ENCODE measurements at regions not wholly inside any gene's neighbourhood (a gene's known extent, or its start where the extent isn't known, plus 50 kb on each side); places are given as distances from the start of the nearest gene placed in this dataset.
"Not testable (repeated sequence)": the region's sequence is repeated elsewhere in the genome, so short reads cannot be mapped to it uniquely, and the experiment has no call there.

DNA sequence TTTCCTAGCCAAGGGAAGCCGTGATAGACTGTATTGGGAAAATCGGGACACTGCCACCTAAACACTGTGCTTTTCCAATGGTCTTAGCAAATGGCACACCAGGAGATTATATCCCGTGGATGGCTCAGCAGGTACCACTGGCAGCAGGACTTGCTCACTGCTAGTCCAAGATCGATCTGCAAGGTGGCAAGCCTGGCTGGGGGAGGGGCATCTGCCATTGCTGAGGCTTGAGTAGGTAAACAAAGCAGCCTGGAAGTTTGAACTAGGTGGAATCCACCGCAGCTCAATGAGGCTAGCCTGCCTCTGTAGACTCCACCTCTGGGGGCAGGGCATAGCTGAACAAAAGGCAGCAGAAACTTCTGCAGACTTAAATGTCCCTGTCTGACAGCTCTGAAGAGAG lies 1262.7 kb upstream of the ZEB2 start:
- not testable (repeated sequence) for DNase-seq

DNA sequence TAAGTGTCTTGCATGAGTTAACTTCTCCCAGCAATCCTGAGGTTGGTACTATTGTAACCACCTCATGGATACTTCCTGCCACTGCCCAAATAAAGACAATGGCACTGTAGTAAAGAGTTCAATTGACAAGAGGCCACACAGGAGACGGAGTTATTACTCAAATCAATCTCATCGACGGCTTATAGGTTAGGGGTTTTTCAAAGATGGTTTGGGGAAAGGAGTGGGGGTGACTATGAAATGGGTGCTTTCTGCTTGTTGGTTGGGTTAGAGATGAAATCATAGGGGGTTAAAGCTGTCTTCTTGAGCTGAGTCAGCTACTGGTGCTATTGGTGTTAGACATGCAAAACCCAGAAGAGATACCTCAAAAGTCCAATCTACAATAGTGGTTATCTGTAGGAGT lies 1258.0 kb upstream of the ZEB2 start:
- no peak for DNase-seq

DNA sequence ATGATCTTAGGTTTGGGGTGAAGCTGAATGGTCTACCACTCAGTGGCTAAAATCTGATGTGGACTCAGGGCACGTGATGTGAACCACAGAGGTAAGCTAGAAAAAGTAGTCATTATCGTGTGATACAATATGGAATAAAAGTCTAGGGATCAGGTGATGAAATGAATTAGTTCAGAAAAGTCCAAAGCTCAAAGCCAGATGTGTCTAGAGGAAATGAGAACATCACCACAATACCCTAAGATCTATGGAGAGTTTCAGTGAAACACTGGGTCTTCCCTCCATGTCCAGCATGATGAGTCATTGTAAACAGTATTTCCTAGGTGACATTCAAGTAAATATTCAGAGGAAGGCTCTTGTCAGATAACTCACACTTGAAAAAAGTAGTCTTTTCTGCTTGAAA lies 1257.4 kb upstream of the ZEB2 start:
- no peak for DNase-seq

DNA sequence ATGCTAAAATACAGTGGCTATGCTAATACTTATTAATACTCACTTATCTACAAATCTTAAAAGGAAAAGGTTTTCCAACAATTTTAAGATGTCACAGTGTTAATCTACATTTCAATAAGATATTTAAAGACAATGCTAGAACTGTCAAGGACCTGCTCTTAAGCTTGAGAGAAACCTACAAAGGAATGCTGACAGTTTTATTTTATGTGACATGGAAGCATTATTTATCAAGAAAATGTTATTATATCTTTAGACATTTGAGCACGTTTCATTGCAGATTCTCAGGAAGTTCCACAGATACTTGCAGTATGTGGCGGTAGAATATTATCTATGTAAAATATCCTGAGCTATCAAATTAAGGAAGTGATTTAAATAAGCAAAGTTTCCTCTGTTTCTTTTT lies 1255.7 kb upstream of the ZEB2 start:
- DNase-seq, result no peak

DNA sequence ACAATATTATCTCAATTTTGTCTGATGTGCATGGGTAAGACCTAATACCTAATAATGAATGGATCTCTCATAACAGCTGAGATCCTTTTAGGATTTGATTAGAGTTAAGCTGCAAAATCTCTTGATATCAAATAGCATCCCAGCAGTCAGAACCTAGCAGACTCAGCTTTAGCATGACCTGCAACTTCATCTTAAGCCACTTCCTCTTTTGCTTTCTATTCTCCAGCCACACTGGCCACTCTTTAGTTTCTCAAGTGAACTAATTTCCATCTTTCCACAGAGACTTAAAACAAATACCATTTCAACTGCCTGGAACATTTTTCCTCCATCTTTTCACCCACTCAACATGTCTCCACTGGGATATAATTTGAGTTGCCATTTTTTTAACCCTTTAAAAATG lies 1251.6 kb upstream of the ZEB2 start:
- DNase-seq, result no peak

DNA sequence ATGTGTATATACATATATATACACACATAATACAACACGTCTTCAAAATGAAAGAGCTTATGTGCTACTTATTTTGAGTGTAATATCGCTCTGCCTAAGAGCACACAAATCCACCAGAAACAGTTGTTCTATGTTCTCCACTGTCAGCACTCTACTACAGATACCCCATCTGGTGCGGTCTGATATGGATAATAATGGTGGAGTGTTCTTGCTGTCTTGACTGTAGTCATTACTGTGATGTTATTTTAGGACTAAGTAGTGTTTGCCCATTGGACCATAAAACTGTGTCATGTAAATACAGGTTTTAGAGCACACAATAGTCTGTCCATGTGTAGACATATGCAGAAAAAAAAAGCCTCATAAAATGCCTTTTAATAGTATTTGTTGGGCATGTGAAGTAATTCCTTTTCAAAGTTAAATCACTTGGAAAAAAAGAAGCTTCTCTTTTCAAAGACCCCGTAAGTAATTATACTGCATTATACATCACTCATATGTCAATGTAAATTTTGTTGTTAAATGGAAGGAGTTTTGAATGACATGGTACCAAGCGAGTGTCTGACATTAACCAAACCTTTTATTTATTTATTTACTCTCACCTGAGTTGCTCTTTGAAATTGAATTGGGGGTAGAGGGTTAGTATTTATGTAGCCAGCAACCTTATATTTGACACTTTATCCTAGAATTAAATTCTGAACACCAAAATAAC lies 1249.2 kb upstream of the ZEB2 start:
- no peak for DNase-seq

DNA sequence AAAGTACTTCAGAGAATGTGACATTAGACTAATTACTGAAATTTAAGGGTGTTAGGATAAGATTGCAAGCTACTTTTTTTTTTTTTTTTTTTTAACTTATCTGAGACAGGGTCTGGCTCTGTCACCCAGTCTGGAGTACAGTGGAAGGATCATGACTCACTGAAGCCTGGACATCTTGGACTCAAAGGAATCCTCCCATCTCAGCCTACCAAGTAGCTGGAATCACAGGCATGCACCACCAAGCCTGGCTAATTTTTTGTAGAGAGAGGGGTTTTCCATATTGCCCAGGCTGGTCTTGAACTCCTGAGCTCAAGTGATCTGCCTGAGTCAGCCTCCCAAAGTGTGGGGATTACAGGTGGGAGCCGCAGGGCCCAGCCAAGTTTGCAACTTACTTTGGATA lies 1246.0 kb upstream of the ZEB2 start:
- DNase-seq, result no peak

DNA sequence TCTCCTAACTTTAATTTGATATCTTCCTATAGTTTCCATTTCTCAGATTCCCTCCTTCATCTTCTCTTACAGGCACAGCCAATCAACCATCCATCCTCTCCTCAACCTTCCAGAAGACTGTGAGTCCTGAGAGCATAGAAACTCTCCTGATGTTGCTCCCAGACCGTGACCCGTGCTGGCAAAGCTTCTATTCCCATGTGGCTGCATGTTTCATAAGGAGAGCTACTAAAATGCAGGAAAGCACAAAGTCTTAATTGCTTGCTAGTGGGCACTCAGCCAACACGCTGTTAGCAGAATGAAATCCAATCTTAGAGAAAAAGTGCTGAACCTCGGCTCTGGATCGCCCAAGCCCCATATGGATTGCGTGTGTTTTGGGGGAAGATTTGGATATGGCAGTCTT lies 1244.7 kb upstream of the ZEB2 start:
- DNase-seq, result peak; percentile 92

DNA sequence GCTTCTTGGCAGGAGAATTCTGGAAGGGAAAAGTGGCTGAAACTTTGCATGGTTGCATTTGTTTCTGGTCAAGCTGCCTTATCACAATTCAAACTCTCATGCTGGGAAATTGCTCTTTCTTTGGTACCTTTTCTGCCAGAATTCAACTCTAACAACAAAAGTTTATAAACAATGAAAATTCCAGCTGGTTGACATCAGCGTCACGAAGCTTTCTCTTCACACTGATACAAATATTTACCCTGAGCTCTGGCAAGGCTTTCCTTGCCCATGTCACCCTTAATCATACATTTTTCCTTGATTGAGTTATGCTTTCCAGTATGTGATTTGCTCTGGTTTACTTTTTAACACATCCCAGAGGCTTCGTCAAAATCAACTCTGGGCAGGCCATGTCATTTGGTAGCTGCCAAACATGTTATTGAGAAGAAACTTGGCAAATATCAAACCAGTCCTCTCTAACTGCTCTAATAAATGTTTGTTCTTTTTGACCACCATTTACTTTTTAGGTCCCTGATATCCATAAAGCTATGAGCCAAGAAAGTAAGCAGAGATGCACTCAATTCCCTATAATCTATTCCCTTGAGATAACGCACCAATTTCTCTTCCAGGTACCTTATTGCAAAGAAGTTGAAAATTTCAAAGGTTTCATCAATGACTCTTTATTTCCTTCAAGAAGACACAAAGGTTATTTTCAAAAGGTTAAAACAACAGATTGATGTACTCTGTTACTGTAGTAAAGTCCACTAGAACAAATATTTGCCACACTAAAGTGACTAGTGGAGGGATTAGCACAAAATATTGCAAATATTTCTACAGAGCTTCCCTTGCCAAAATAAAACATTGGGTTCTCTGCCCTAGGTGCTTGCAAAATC lies 1241.1 kb upstream of the ZEB2 start:
- DNase-seq, result no peak

DNA sequence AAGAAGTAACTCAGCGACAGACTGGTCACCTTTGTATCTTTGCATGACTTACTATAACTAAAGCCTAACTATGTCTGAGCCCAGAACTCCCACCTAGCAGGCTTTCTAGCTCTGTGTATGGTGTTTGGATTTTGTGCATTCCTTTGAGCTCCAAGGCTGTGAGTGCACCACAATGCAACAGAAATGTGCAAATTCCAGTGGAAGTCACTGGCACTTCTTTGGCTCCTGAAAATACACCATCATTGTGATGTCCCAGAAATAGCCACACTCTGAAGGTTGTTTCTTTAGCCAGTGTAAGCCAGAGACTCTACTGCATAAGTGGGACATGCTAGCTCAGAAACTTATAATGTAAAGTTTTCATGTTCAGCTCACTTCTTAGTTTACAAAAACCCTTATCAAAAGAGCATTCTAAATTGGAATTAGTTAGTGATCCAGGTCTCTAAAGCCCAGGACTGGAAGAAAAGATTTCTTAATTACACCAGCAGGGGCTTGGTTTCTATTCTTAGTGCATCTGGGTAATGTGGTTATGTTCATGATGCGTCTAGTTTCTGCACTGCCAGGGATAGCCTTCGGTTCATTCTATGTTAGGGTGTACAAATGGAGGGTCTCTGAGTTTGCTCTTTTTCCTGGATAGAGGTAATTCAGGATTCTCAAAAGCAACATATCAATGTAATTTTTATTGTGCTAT lies 1239.5 kb upstream of the ZEB2 start:
- no peak for DNase-seq

DNA sequence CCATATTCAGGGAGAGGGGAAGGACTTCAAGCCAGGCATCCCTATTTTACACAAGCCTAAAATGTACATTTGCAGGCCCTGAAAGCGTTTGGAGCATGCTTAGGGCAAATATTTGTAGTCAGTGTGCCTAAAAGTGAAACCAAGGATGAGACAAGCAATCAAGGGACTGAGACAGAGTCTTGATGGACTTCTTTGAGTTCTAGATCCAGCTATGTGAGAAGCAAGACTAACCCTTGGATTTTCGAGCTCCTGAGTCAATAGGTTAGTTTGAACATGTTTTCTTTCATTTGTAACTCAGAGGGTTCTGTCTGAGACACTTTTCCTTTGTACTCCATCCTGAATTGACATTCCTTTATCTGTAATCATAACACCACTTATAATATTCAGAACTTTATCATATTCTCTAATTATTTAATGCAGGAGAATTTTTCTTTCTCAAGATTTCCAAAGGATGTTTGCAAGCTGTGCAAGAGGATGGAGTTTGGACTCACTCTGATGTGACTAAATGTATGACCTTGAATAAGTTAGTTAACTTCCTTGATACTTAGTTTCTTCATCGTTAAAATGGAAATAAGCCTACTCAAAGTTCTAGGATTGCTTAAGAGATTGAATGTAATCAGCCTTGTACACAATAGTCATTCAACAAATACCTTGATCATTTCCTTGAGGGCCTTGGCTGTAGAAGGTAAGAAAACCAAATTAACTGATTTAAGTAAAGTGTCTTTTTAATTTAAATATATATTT lies 1237.8 kb upstream of the ZEB2 start:
- no peak for DNase-seq

DNA sequence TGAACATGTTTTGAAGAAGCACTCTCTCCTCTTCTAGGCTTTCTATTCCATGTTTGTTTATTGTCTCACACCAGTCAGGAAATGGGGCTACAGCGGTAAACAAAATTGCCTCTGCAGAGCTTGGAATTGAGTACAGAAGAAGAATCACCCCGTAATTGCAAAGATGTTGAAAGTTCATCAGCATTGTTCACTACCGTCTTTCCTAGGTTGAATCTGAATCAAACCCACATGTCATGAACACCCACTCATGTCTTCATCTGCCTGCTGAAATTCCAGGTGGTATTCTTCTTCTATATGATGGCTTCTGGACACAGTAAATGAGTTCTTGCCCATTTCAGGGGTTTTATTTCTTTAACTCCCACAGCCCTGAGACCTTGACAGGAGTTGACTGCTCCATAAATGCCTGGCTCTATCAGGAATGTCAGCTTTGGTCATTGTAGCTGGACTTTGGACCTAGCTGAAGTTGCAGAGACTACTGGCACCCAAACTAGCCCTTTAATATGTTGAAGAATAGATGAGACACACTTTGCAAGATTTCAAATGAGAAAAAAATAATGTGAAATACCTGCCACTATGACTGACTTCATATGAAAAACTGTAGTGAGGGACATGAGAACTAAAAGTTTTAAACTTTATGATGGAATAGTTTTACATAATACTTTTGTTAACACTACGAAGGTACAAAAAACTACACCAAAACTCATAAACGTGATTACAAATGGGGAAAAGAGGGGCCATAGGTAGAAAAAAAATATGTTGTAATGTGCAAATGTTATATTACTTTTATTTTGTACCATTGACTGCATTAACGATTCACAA lies 1235.3 kb upstream of the ZEB2 start:
- no peak for DNase-seq

DNA sequence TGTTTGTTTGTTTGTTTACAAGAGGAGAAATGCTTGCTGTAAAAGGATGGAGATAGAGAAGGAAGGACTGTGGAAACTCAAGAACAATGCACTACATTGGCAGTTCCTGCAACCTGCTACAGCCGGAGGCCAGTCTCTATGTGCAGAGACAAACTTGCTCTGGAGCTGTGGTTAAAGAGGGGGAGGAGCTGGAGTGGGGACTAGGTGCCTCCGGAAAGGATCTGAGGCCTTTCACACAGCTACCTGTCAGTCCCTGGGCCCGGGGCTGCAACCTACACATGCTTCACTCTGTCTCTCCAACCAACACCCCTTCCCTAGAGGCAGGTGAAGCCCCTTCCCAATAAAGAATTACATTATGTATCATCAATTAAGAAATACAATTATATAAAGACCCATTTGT lies 1234.0 kb upstream of the ZEB2 start:
- no peak for DNase-seq

DNA sequence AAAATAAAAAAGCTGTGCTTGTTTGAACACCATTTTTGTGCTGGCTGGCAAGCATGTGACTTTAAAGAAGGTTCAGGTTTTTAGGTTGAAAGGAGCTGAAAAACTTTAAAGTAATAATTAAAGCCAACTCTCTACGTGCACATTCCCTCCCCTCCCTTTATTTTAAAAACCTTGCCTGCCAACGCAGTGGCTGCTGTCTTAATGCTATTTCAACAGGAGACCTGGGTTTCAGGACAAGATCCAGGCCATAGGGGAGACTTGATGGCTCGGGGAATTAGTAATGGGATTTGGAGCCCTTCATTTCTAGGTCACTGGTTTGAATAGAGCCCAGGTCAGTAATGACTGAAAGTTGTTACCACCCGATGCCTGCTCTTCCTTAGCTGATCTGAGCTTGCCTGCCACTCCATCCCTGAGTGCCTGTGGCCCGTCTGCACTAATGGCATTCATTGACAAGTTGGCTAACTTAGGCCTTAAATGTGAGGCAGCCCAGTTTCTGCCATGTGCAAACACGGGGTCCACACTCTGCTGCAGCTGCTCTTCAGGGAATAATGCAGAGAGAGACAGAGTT lies 1233.2 kb upstream of the ZEB2 start:
- DNase-seq, result no peak

DNA sequence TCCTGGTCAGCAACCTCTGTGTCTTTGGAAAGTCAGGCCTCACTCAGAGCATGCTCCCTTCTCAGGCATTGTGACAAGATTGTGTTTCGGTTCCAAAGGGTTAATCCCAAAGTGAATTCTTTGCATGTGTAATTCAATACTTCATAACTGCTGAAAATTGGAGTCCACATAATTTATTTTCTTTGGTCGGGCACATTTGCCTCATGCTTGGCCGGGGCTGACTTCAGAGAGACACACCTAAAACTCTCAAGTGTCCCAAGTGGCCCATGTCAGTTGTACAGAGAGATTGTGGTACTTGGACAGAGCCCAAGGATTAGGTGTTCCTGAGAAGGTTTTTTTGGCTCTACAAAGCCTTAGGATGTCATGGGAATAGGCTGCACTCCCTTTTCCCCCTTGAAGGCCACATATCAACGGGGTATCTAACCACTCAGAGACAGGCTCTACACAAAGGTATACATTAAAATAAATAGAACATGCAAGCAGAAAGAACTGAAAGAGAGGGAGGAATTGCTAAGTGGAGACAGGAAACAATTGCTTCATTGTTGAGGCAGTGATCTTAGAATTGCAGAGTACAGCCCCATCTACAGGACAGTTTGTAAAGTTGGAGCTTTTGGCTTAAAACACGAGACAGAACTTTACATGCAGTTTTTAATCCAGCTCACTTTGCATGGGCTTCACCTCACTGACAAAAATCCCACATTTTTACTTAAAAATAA lies 1232.3 kb upstream of the ZEB2 start:
- peak; percentile 42 for DNase-seq

DNA sequence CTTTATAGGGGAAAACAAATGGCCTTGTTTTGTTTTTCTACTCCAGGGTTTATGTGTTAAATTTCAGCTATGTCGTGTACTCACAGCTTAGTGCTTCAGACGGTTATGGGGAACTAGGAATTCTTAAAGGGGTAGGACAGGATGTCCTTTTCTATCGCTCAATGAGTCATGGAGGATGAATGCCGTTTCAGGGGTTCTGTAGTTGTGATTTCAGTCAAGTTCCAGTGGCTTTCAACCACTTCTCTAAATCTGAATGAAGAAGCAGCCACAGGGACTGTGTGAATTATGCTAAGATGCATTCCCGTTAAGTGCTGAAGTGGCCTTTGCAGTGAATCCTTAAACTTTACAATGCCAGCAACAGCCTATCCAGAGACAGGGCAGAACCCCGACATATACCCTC lies 1231.7 kb upstream of the ZEB2 start:
- DNase-seq, result no peak

DNA sequence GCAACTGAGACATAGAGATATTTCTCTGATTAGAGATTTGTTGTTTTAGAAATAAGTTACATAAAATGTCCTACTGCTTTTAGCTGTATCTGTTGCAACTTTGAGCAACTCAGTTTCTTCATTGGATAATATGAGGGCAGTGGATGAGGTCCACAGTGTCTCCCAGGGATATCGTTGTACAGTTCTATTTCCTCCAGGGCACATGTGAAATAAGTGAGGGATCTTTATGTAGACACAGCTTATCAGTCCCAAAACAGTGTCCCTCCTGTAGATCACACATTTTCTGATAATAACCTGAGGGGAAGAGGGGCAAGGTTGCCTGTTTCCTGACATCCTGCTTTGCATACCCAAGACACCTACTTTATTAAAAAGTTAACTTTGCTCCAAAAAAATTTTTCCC lies 1231.2 kb upstream of the ZEB2 start:
- DNase-seq, result no peak

DNA sequence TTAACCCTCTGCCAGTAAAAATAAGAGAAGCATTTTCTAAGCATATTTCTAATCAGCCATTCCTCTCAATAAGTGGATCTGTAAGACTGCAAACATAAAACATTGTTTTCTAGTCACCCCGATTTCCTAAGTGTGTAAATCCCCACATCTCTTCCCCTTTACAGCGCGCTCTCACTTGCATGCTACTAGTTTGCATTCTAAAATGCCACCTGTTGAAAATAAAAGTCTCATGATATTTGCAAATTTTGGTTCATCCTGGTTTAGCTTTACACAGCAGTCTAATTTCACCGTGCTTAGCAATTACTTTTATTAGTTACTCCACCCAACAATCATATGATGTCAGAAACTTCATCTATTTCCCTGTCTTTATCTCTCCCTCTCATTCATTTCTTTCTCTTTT lies 1230.7 kb upstream of the ZEB2 start:
- DNase-seq, result no peak

DNA sequence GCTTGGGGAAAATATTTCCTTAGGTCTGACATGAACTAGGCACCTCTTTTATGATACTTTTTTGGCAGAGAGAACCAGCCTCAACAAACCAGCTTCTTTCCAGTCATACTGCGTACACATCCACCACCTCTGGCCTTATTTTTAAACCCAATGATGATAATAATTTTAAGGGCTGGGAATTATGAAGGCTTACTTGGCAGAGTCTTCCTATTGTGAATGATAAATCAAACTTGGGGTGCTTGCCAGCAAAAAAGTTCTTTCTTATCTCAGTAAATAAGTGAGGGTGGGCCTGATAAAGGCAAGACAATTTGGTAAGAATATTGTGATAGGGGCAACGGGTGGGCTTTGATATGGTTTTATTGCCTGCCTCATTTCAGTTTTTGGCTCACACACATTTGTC lies 1230.2 kb upstream of the ZEB2 start:
- no peak for DNase-seq

DNA sequence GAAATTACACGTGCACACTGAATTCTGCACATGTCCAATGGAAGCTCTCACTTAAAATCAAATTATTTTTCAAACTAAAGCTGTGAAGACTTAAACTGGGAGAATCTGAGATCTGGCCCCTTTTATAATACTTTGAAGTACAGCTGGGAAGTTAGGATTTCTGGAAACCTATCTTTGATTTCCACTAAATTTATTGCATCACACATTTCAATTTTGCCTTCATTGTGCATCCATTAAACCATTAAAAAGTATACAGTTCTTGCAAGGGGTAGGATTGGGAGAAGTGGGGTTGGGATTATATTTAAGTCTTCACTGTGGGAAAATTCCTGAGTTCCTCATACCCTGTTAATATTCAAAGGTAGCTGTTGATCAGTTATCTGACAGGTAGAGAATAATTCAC lies 1229.6 kb upstream of the ZEB2 start:
- DNase-seq, result no peak

DNA sequence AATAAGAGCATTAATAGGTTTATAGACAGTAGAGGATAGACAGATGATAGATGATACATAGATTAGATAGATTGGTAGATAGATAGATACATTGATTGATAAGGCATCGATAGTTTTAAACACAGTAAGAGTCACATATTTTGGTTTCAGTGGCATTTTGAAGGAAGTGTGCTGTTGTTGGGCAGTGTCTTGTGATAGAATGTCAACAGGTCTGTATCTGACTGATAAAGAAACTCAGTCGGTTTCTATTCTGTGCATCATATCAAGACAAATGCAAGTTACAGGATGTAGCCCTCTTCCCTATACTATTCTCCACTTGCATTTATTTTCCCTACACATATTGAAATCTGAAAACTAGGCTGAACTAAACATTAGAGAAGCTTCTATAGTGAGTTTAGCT lies 1229.0 kb upstream of the ZEB2 start:
- no peak for DNase-seq

Measured in NCI-H1105 treated with DMSO at 0.1 percent for 48 hours (cell line).